ENCODE measurements at regions not wholly inside any gene's neighbourhood (a gene's known extent, or its start where the extent isn't known, plus 50 kb on each side); places are given as distances from the start of the nearest gene placed in this dataset.

GRCh38 chr6:14750059-14750661 is 495.7 kb upstream of the JARID2 start:
- H3K27ac ChIP-seq, result no peak overlapping the region
- H3K4me1 ChIP-seq, result no peaks in the 10 kb centered on the region
- no peak overlapping the region for H3K4me3 ChIP-seq
- no peaks in the 10 kb centered on the region for H3K36me3 ChIP-seq
- intact Hi-C loops (cut with DNase I), result no loop called here
- TF ChIP-seq POLR2AphosphoS5 (IDR thresholded peaks at IDR 0.05; ENCODE audit: insufficient read depth in 1 of 2, low read depth in 1 of 2) (no peak), POLR2A (IDR thresholded peaks at IDR 0.05) (no peak), CTCF (IDR thresholded peaks at IDR 0.05) (no peak)
- H3K27me3 ChIP-seq, result no peaks in the 10 kb centered on the region
- no peaks in the 10 kb centered on the region for H3K9me3 ChIP-seq
- no peak for DNase-seq (ENCODE audit: extremely low spot score in 2 of 2)

GRCh38 chr6:14751645-14752175 is 494.2 kb upstream of the JARID2 start:
- TF ChIP-seq CTCF (IDR thresholded peaks at IDR 0.05), result no peak
- no peak for TF ChIP-seq POLR2A (IDR thresholded peaks at IDR 0.05)
- no peaks in the 10 kb centered on the region for H3K9me3 ChIP-seq
- intact Hi-C loops (cut with DNase I), result no loop called here
- H3K27ac ChIP-seq, result no peak overlapping the region
- no peak for DNase-seq (ENCODE audit: extremely low spot score in 2 of 2)
- H3K4me1 ChIP-seq, result no peaks in the 10 kb centered on the region
- no peaks in the 10 kb centered on the region for H3K27me3 ChIP-seq
- H3K36me3 ChIP-seq, result no peaks in the 10 kb centered on the region
- no peak overlapping the region for H3K4me3 ChIP-seq

GRCh38 chr6:14754751-14755513 is 490.9 kb upstream of the JARID2 start:
- no peaks in the 10 kb centered on the region for H3K27me3 ChIP-seq
- intact Hi-C loops (cut with DNase I), result no loop called here
- no peaks in the 10 kb centered on the region for H3K36me3 ChIP-seq
- no peaks in the 10 kb centered on the region for H3K9me3 ChIP-seq
- H3K4me1 ChIP-seq, result no peaks in the 10 kb centered on the region
- no peak overlapping the region for H3K27ac ChIP-seq
- no peak overlapping the region for H3K4me3 ChIP-seq
- no peak for DNase-seq (ENCODE audit: extremely low spot score in 2 of 2)
- TF ChIP-seq POLR2AphosphoS5 (IDR thresholded peaks at IDR 0.05; ENCODE audit: insufficient read depth in 1 of 2, low read depth in 1 of 2) (no peak), POLR2A (IDR thresholded peaks at IDR 0.05) (no peak), CTCF (IDR thresholded peaks at IDR 0.05) (no peak)

GRCh38 chr6:14756340-14756739 is 489.5 kb upstream of the JARID2 start:
- TF ChIP-seq CTCF (IDR thresholded peaks at IDR 0.05) (no peak), POLR2AphosphoS5 (IDR thresholded peaks at IDR 0.05; ENCODE audit: insufficient read depth in 1 of 2, low read depth in 1 of 2) (no peak), POLR2A (IDR thresholded peaks at IDR 0.05) (no peak)
- intact Hi-C loops (cut with DNase I), result no loop called here
- no peaks in the 10 kb centered on the region for H3K4me1 ChIP-seq
- no peak for DNase-seq (ENCODE audit: extremely low spot score in 2 of 2)
- no peak overlapping the region for H3K4me3 ChIP-seq
- no peaks in the 10 kb centered on the region for H3K36me3 ChIP-seq
- H3K27ac ChIP-seq, result no peak overlapping the region
- H3K27me3 ChIP-seq, result no peaks in the 10 kb centered on the region
- no peaks in the 10 kb centered on the region for H3K9me3 ChIP-seq

- H3K27me3 ChIP-seq, result no peaks in the 10 kb centered on the region
- H3K4me1 ChIP-seq, result no peaks in the 10 kb centered on the region
- no peak overlapping the region for H3K4me3 ChIP-seq
- no peak for DNase-seq (ENCODE audit: extremely low spot score in 2 of 2)
- TF ChIP-seq CTCF (IDR thresholded peaks at IDR 0.05), result no peak
- no peak for TF ChIP-seq POLR2A (IDR thresholded peaks at IDR 0.05)
- TF ChIP-seq POLR2AphosphoS5 (IDR thresholded peaks at IDR 0.05; ENCODE audit: insufficient read depth in 1 of 2, low read depth in 1 of 2), result no peak
- no peak overlapping the region for H3K27ac ChIP-seq
- H3K9me3 ChIP-seq, result no peaks in the 10 kb centered on the region
- intact Hi-C loops (cut with DNase I), result no loop called here
- no peaks in the 10 kb centered on the region for H3K36me3 ChIP-seq
Observed at GRCh38 chr6:14757014-14757413, 488.9 kb upstream of the JARID2 start.
